HTR-8/SVneo (cell line): ENCODE measurements at regions not wholly inside any gene's neighbourhood (a gene's known extent, or its start where the extent isn't known, plus 50 kb on each side); places are given as distances from the start of the nearest gene placed in this dataset.
"Not testable (repeated sequence)": the region's sequence is repeated elsewhere in the genome, so short reads cannot be mapped to it uniquely, and the experiment has no call there.

Experiments used
- DNase-seq: peaks from one replicate; pipeline ENCODE4 v3.0.0; 2011; ENCODE audit warnings: low spot score, mixed read lengths; ENCODE audit not compliant: insufficient read length
- FAIRE-seq: peaks from 2 replicates; lab custom pipeline; 2011; peaks lifted over from hg19 to GRCh38; lab: Jason Lieb, UNC

DNA sequence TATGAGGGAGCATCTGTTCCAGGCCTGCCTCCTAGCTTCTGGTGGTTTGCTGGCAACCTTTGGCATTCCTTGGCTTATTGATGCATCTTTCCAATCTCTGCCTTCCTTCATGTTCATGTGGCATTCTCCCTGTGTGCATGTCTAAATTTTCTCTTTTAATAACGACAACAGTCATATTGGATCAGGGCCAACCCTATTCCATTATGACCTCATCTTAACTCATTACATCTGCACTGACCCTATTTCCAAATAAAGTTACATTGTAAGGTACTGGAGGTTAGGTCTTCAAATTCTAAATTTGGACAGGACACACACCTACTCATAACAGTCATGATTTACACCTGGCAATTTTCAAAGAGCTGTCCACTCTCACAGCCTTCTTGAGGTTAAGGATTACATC, 117.2 kb upstream of the FGGY start:
- FAIRE-seq: no peak
- DNase-seq: no peak

GRCh38 chr1:59180735-59181134, 116.2 kb upstream of the FGGY start:
- no peak for DNase-seq
- FAIRE-seq: no peak

DNA sequence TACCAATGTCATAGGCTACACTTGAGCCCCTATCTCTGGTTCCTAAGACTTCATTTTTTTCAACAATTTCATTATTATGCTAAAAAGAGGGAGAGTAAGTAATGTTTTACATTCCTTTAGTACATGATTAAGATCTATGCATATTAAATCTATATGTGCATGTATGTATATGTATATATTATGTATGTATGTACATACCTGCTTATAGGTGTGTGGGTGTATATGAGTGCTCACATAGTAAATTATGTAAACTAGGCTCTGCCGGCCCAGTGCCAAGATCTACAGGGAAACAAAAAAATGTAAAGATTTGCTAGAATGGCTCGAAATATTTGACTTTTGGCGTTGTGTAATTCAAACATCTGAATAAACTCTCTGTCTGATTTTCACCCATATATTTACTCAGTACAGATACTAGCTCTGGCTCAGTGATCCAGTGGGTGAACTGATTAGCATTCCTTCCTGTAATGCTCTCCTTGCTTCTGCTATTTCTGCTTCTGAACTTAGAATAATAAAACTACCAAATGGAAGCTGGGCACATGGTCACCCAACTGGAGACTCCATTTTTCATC, 113.1 kb upstream of the FGGY start:
- no peak for DNase-seq

GRCh38 chr1:59184365-59184905, 112.5 kb upstream of the FGGY start:
- FAIRE-seq: no peak
- no peak for DNase-seq

More for the DNA sequence above, 113.1 kb upstream of the FGGY start:
- FAIRE-seq: no peak

DNA sequence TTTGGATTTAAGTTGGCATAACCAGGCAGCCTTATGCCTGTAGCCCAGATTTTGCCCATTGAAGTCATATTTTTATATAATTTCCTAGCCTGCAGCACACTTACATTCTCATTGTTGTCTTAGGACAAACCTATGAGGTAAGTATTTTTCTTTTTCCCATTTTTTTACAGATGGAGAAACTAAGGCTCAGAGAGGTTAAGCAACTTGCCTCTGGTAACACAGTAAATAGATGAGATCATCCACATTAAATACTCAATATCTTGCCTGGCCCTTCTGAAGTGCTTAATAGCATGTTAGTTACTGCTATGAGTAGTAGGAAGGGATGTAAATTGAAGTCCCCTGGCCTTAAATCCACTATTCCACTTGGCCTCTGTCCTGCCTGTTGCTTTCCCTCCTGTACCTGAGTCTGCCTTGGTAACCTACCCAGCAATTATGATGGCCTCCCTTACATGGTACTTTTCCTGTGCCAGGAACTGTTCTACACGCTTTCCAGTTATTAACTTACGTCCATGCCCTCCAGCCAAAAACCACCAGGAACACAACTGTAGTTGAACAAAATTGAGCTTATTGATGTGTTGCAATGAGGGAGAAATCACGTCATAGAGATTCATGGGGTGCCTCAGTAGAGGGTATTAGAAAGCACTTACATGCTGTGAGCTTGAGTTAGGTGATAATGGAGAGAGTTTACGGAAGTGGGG, 111.6 kb upstream of the FGGY start:
- DNase-seq (no peak), FAIRE-seq (no peak)

GRCh38 chr1:59186656-59187055, 110.2 kb upstream of the FGGY start:
- FAIRE-seq: peak; percentile 54
- DNase-seq: peak; percentile 30

- FAIRE-seq (no peak), DNase-seq (no peak)
Measured at GRCh38 chr1:59188413-59189213, 108.3 kb upstream of the FGGY start.

DNA sequence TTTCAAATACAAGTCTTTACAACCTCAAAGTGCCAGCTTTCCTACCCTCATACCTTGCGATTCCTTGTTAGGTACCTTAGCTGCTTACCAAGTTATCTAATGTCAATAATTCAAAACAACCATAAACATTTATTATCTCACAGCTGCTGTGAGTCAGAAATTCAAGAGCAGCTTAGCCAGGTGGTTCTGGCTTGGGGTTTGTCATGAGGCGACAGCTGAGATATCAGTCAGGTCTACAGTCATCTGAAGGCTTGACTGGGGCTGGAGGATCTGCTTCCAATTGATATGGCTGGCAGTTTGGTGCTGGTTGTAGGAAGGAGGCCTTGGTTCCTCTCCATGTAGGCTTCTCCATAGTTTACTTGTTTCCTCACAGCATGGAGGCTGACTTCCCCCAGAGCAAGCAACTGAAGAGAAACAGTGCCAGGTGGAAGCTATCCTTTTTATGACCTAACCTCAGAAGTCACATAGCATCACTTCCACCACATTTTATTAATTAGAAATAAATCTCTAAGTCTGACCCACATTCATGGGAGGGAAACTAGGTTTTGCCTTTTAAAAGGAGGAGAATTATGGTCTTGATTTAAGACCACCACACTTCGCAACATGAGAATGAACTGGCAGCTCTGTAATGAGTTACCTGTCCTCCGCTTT, 103.3 kb upstream of the FGGY start:
- no peak for DNase-seq

GRCh38 chr1:59194621-59195020, 102.3 kb upstream of the FGGY start:
- FAIRE-seq: no peak

More for the DNA sequence above, 103.3 kb upstream of the FGGY start:
- no peak for FAIRE-seq

DNA sequence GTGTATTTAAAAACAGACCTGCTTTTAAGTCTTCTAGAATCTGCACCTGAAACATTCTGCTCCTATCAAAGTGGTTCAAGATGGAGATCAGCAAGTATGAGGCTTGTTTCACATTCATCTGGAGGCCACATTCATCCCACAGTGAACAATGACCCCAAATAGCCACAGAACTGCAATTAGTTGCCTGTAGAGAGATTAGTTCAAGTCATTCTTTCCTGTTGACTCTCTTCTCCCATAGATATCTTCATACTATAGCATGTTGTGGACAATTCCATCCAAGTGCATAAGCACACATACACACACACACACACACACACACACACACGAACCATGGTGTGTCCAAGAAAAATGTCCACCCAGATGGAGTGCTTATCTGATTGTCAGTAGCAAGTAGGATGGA, 101.7 kb upstream of the FGGY start:
- FAIRE-seq: no peak
- no peak for DNase-seq

More at GRCh38 chr1:59194621-59195020, 102.3 kb upstream of the FGGY start:
- no peak for DNase-seq

DNA sequence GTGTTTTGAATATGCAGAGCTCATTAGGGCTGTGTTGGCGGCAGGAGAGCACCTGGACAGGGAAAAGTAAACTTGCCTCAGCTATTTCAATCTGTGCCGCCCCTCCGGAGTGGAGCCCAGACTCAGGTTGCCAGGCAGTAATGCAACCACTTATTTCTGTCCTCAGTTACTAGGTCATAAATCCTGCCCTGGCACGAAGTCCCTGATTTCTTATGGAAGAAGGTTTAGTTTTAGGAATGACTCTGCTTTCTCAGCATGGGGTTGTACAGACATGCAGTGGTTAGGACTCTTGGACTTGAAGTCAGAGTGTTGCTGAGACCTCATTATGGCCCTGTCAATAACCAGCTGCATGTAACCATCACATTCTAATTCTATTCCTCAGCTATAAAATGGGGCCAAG, 98.3 kb upstream of the FGGY start:
- FAIRE-seq (no peak), DNase-seq (no peak)

DNA sequence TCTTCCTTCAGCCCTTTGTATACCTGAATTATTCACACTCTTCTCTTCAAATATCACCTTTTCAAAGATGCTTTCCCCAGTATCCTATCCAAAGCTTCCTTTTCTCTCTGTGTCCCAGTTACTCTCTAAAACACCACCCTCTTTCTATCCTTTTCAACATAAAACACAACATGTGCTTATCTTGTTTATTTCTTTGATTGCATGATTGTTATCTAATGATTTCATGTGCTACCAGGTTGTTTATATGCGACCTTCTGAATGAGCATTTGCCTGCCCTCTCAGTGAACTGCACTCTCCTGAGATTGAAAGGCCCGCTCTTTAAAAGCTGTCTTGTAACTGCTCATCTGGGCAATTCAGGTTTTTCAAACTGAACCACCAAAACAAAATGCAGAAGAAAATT, 97.7 kb upstream of the FGGY start:
- FAIRE-seq: no peak
- no peak for DNase-seq

GRCh38 chr1:59199719-59200376, 97.0 kb upstream of the FGGY start:
- FAIRE-seq (no peak), DNase-seq (no peak)

- no peak for DNase-seq
- no peak for FAIRE-seq
Measured at GRCh38 chr1:59201341-59201740, 95.6 kb upstream of the FGGY start.

DNA sequence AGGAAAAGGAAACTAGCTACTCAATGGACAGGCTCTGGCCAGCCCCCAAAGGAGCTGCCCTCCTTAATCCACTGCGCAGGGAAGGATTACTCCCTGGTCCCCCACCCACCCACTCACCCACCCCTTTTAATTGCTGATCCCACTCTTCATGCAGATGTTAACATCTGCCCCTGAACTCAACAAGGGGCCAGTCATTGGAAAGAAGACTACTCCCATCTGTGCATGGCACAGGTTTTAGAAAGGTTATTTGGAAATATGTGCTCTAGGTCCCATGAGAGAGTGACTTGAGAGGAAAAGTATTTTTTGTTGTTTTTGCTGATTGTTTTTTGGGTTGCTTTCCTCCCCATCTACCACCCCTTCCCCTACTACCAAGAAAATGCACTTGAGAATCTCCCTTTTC, 94.4 kb upstream of the FGGY start:
- no peak for FAIRE-seq
- DNase-seq: no peak

DNA sequence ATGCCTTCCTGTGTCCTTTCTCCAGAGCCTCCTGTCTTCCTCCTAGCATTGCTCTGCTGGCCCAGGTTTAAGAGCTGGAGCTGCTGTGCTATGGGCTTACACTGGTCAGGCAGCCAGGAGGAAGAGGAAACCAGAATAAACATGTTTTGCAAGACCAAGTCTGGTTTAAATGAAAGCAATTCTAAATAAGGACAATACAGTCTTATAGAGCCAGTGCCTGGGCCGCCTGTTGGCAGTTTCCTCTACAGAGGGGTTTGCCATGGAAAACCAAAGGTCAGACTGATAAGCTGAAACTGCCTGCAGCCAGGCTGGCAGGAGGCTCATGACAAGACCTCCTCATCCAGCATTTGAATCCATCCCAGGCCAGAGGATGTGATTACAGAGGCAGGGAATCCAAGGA, 92.9 kb upstream of the FGGY start:
- FAIRE-seq (no peak), DNase-seq (no peak)

DNA sequence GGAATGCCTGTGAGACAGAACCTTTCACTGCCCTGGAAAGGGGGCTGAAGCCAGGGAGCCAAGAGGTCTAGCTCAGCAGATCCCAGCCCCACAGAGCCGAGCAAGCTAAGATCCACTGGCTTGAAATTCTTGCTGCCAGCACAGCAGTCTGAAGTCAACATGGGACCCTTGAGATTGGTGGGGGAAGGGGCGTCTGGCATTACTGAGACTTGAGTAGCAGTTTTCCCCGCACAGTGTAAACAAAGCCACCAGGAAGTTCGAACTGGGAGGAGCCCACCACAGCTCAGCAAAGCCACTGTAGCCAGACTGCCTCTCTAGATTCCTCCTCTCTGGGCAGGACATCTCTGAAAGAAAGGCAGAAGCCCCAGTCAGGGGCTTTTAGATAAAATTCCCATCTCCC, 90.3 kb upstream of the FGGY start:
- FAIRE-seq, DNase-seq: not testable (repeated sequence)

DNA sequence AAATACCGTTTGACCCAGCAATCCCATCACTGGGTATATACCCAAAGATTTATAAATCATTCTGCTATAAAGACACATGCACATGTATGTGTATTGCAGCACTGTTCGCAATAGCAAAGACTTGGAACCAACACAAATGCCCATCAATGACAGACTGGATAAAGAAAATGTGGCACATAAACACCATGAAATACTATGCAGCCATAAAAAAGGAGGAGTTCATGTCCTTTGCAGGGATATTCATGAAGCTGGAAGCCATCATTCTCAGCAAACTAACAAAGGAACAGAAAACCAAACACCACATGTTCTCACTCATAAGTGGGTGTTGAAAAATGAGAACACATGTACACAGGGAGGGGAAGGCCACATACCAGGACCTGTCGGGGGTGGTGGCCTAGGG, 86.5 kb upstream of the FGGY start:
- DNase-seq, FAIRE-seq: not testable (repeated sequence)

DNA sequence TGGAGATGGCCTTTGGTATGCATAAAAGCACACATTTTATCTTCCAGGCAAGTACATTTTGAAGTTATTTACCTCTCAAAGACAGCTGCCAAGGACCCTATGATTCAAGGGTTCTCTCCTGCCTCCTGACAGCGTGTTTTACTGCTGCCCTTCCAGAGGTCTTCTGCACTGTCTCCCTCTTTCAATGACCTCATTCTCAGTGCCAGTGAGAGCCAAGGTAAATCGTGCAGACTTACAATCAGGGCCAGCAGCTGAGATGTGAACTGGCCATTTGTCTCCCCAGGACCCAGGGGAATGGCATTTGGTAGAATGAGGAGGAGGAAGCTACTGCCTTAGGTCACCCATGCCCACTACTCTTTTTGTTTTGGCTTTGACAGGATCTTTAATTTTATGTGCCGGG, 84.2 kb upstream of the FGGY start:
- DNase-seq: no peak
- no peak for FAIRE-seq
